HG03280 (cell line): ENCODE measurements at regions not wholly inside any gene's neighbourhood (a gene's known extent, or its start where the extent isn't known, plus 50 kb on each side); places are given as distances from the start of the nearest gene placed in this dataset.
A peak's percentile ranks its signal among the peaks of the same experiment; 100 is the strongest.

Experiments
- ATAC-seq: cut with Tn5 transposase; IDR thresholded peaks from one replicate; pipeline ENCODE4 v1.9.1; 2021; ENCODE audit warnings: mild to moderate bottlenecking, moderate library complexity; ENCODE audit not compliant: unreplicated experiment

GRCh38 chr12:11946161-11946560 lies 124.6 kb upstream of the BCL2L14 start:
- ATAC-seq, result no peak

GRCh38 chr12:11947213-11947612 lies 123.5 kb upstream of the BCL2L14 start:
- no peak for ATAC-seq

GRCh38 chr12:11949738-11950411 lies 120.9 kb upstream of the BCL2L14 start:
- ATAC-seq, result no peak

GRCh38 chr12:11951209-11951608 lies 119.5 kb upstream of the BCL2L14 start:
- no peak for ATAC-seq

- no peak for ATAC-seq
Measured at GRCh38 chr12:11953523-11953922, 117.2 kb upstream of the BCL2L14 start.

GRCh38 chr12:11954181-11954580 lies 116.6 kb upstream of the BCL2L14 start:
- ATAC-seq, result no peak

- no peak for ATAC-seq
Measured at GRCh38 chr12:11958221-11959091, 112.3 kb upstream of the BCL2L14 start.

GRCh38 chr12:11959117-11959823 lies 111.5 kb upstream of the BCL2L14 start:
- no peak for ATAC-seq

GRCh38 chr12:11960646-11961045 lies 110.1 kb upstream of the BCL2L14 start:
- ATAC-seq, result no peak

- no peak for ATAC-seq
Measured at GRCh38 chr12:11961686-11962085, 109.1 kb upstream of the BCL2L14 start.

- no peak for ATAC-seq
Measured at GRCh38 chr12:11962860-11963259, 107.9 kb upstream of the BCL2L14 start.

GRCh38 chr12:11963841-11964471 lies 106.8 kb upstream of the BCL2L14 start:
- no peak for ATAC-seq

GRCh38 chr12:11965258-11965910 lies 105.4 kb upstream of the BCL2L14 start:
- no peak for ATAC-seq

GRCh38 chr12:11967376-11968047 lies 103.2 kb upstream of the BCL2L14 start:
- ATAC-seq, result no peak

GRCh38 chr12:11968048-11968383 lies 102.7 kb upstream of the BCL2L14 start:
- ATAC-seq, result no peak

- no peak for ATAC-seq
Measured at GRCh38 chr12:11968516-11968915, 102.2 kb upstream of the BCL2L14 start.

GRCh38 chr12:11969437-11970154 lies 101.1 kb upstream of the BCL2L14 start:
- ATAC-seq, result peak; percentile 85

GRCh38 chr12:11970155-11970520 lies 100.6 kb upstream of the BCL2L14 start:
- ATAC-seq, result no peak

- ATAC-seq, result no peak
Measured at GRCh38 chr12:11973396-11973795, 97.3 kb upstream of the BCL2L14 start.

- ATAC-seq, result no peak
Measured at GRCh38 chr12:11976005-11976404, 94.7 kb upstream of the BCL2L14 start.
